Activated T-helper 2 cell treated with anti-CD3 and anti-CD28 coated beads, Interferon-gamma antibody, Interleukin-2, Interleukin-4, amounts not matched to agents 10 μg/mL and 5 μg/mL and 100 μg/mL, durations not matched to agents 14 hours and 24 hours and 36 hours (primary cell): ENCODE measurements at regions not wholly inside any gene's neighbourhood (a gene's known extent, or its start where the extent isn't known, plus 50 kb on each side); places are given as distances from the start of the nearest gene placed in this dataset.
"Not testable (repeated sequence)": the region's sequence is repeated elsewhere in the genome, so short reads cannot be mapped to it uniquely, and the experiment has no call there.

Experiments
- DNase-seq: peaks from one replicate; pipeline ENCODE4 v3.0.0; 2021; ENCODE audit warnings: low spot score
- H3K27ac Mint-ChIP-seq: one replicate; pipeline ENCODE4 v1.8.0; 2021; ENCODE audit warnings: mixed read lengths
- H3K27me3 Mint-ChIP-seq: one replicate; pipeline ENCODE4 v1.8.0; 2021; ENCODE audit warnings: low read depth, mixed read lengths
- H3K36me3 Mint-ChIP-seq: one replicate; pipeline ENCODE4 v1.8.0; 2021; ENCODE audit warnings: low read depth, mixed read lengths
- H3K4me1 Mint-ChIP-seq: one replicate; pipeline ENCODE4 v1.8.0; 2021; ENCODE audit warnings: low read depth, mixed read lengths
- H3K4me3 Mint-ChIP-seq: one replicate; pipeline ENCODE4 v1.8.0; 2021; ENCODE audit warnings: low read depth, mild to moderate bottlenecking, moderate library complexity, mixed read lengths
- H3K9me3 Mint-ChIP-seq: one replicate; pipeline ENCODE4 v1.8.0; 2021; ENCODE audit warnings: mixed read lengths
- intact Hi-C: fragments of 100-400 bp; cut with micrococcal nuclease; formaldehyde crosslinking; loops from one replicate; pipeline ENCODE4 v1.15.1; 2023

DNA sequence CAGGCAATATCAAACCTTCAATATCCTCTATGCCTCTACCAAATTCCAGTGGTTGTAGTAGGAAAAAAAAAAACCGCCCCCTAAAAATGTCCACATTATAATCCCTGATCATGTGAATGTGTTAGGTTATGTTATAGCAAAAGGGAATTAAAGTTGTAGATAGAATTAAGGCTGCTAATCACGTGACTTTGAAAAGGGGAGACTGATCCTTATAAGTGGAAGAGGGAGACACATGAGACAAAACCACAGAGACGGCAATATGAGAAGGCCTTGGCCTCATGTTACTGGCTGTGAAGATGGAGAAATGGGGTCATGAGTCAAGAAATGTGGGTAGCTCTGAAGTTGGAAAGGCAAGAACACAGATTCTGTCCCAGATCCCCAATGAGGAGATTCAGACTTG lies 1711.3 kb downstream of the KHDRBS2 start:
- H3K4me3 Mint-ChIP-seq, H3K36me3 Mint-ChIP-seq, H3K27ac Mint-ChIP-seq, H3K4me1 Mint-ChIP-seq, DNase-seq, intact Hi-C loops, H3K27me3 Mint-ChIP-seq: not testable (repeated sequence)
- peaks cover 54% of the 10 kb centered on the region for H3K9me3 Mint-ChIP-seq

DNA sequence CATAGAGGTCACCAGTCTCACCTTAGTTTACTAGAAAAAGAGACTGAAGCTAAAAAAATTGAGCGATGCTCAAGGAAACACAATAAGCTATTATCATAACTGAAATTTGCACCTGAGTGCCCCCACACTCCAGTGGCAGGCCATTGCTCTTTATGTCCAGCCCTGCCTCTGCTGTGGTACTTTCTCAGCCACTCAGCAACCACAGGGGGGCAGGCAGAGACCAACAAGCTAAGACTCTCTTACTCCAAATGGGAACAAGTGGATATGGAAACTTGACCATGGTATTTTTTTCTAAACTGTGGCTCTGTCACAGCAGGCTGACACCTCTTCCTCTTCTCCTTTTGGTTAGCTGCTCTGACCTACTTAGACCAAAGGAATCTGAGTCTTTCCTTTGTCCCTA lies 1713.4 kb downstream of the KHDRBS2 start:
- intact Hi-C loops, H3K4me3 Mint-ChIP-seq, H3K27ac Mint-ChIP-seq, H3K36me3 Mint-ChIP-seq, DNase-seq, H3K4me1 Mint-ChIP-seq, H3K27me3 Mint-ChIP-seq: not testable (repeated sequence)
- peaks cover 58% of the 10 kb centered on the region for H3K9me3 Mint-ChIP-seq

DNA sequence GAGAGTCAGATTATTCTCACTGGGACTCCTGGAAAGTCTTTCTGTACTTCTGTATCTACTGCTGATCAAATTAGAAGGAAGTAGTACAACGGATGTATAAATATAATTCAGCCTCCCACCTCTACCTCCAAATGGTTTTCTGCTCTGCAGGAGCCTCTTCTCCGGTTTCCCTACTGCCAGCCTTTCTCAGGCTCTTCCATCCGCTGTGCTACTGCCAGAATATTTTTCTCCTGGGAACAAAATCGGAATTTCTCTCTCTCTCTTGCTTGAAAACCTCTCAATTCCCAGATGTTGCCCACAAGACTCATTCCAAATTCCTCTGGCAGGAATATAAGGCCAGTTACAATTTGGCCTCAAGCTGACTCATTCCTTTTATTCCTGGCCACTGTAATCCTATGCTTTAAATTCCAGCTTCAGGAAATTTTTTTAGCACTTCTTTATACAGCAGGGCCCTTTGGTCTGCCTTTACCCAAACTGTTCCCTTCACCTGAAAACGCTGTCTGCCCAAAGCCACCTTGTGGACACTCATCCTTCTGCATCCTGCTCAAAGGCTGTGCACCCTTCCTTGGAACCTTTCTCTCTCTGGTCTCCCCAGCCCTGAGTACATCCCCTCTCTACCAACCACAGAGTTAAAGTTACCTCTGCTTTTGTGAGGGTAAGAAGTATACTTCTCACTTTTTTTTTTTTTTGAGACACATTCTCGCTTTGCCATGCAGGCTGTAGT lies 1714.6 kb downstream of the KHDRBS2 start:
- H3K36me3 Mint-ChIP-seq, intact Hi-C loops, H3K4me1 Mint-ChIP-seq, H3K4me3 Mint-ChIP-seq, H3K27me3 Mint-ChIP-seq, H3K27ac Mint-ChIP-seq, DNase-seq: not testable (repeated sequence)
- H3K9me3 Mint-ChIP-seq = peaks cover 52% of the 10 kb centered on the region

DNA sequence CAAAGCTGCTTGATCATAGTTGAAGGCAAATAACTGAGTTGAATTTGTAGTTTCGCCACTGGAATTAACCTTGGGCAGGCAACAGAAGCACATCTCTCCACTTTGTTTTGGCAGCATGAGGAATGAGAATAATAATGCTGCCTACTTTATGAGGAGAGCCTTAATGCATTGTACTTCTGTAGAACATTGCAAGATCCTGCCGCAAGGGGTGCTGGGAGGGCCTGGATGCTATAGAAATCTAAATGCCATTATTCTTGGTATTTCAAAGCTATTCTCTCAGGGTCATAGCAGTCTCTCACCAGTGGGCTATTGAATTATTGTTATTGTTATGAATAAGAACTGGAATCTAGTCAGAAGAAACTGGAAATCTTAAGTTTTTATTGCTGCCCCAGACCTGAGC lies 1715.4 kb downstream of the KHDRBS2 start:
- H3K36me3 Mint-ChIP-seq, H3K4me3 Mint-ChIP-seq, H3K27ac Mint-ChIP-seq, DNase-seq, H3K4me1 Mint-ChIP-seq, intact Hi-C loops, H3K27me3 Mint-ChIP-seq: not testable (repeated sequence)
- H3K9me3 Mint-ChIP-seq = peaks cover 46% of the 10 kb centered on the region

DNA sequence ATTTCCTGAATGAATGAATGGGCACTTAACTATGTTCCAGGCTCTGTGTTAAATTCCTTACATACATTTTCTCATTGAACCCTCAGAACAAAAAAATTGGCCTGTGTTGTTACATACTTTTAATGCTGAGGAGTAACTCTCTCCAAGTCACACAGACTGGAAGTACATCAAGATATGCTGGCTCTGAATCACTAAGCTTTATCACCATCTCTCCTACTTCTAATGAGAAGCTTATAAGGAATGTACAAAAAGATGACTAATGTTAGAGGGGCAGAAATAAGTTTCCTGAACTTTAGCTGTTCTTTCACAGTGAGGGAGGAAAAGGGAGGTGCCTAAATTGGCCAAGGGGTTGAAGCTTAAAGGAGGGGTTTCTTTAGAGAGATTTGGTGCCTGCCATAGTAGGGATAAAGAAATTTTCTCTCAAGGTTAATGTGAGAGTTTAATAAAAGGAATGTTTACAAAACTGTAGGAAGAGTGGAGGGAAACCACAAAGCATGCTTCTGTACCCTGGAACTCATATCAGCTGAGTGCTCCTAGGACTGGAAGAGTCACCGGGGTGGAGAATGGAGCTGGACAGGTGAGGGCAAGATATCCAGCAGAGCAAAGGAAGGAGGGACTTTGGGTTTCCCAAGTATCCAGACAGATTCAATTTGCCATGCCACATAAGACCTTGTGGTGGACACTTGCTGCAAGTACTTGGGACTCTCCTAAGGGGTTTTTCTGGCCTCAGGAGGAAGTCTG lies 1718.4 kb downstream of the KHDRBS2 start:
- H3K27me3 Mint-ChIP-seq, H3K4me1 Mint-ChIP-seq, H3K4me3 Mint-ChIP-seq, DNase-seq, H3K36me3 Mint-ChIP-seq, H3K27ac Mint-ChIP-seq, intact Hi-C loops: not testable (repeated sequence)
- H3K9me3 Mint-ChIP-seq = peaks cover 37% of the 10 kb centered on the region

DNA sequence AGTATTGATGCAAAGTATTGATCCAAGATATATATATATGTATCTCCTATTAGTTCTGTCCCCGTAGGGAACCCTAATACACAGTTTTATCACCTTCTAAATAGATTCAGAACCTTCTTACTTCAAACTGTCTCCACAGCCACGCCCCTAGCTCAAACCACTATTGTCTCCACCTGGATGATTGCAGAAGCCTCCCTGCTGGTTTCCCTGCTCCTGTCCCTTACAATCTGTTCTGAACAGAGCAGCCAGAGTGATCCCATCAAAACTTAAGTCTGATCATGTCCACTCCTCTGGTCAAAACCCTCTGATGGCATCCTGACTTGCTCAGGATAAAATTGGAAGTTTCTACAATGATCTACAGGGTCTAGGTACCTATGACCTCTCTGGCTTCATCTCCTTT lies 1719.6 kb downstream of the KHDRBS2 start:
- H3K36me3 Mint-ChIP-seq, H3K4me3 Mint-ChIP-seq, DNase-seq, H3K27me3 Mint-ChIP-seq, H3K27ac Mint-ChIP-seq, intact Hi-C loops, H3K4me1 Mint-ChIP-seq: not testable (repeated sequence)
- peaks cover 35% of the 10 kb centered on the region for H3K9me3 Mint-ChIP-seq

DNA sequence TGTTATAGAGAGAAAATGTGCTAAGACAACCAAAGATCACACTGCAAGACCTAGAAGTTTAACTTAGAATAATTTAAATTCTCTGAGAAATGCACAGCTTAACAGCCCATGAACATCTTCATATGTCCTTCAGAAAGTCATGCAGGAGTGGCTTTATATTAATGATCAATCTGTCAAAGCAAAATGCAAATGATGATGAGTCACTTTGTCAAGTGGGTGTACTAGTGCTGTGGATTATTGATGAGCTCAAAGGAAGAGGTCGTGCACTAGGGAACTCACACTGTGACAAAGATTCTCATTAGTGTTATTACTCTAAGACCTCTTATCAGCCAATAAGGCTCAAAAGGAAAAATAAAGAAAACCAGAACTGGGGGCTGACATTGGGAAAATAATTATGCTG lies 1726.3 kb downstream of the KHDRBS2 start:
- H3K27ac Mint-ChIP-seq, H3K4me3 Mint-ChIP-seq, DNase-seq, H3K36me3 Mint-ChIP-seq, intact Hi-C loops, H3K4me1 Mint-ChIP-seq, H3K27me3 Mint-ChIP-seq: not testable (repeated sequence)
- H3K9me3 Mint-ChIP-seq = peaks cover 37% of the 10 kb centered on the region

DNA sequence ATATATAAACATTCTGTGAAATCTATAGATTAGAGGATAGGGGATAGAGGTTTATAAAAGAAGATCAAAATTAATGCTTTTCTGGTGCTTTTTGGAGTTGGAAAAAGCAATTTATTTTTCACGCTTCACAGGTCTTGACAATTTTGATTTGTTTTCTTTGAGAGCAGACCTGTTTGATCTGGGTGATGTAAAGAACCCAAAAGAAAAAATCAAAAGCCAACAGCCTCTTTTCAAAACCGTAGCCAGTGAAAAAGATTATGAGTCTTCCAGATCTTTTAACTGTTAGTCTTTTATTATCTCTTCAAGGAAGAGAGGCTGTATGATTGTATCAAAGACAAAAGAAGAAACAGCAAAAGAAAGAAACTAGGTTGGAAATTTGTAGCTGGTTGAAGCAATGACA lies 1738.7 kb downstream of the KHDRBS2 start:
- H3K27me3 Mint-ChIP-seq, intact Hi-C loops, H3K4me3 Mint-ChIP-seq, H3K27ac Mint-ChIP-seq, H3K4me1 Mint-ChIP-seq, H3K36me3 Mint-ChIP-seq, DNase-seq: not testable (repeated sequence)
- peaks cover 43% of the 10 kb centered on the region for H3K9me3 Mint-ChIP-seq

DNA sequence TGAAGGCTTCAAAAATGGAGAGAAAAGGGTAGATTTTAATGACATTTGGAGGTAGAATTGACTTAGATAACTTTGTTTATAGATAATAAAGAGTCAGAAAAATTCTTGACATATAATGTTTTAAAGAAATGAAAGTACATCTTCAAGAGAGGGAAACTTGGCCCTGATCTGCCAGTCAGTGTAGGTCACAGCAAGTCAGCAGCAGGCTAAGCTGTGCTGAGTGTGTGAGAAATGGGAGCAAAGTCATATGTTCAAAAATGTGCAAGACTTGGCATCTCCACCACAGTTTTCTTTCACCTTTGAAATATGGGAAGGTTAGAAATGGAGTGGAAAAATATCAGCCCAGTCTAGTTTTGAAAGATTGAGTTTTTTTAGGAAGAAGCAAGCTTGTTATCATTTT lies 1761.3 kb downstream of the KHDRBS2 start:
- intact Hi-C loops, H3K4me3 Mint-ChIP-seq: not testable (repeated sequence)

DNA sequence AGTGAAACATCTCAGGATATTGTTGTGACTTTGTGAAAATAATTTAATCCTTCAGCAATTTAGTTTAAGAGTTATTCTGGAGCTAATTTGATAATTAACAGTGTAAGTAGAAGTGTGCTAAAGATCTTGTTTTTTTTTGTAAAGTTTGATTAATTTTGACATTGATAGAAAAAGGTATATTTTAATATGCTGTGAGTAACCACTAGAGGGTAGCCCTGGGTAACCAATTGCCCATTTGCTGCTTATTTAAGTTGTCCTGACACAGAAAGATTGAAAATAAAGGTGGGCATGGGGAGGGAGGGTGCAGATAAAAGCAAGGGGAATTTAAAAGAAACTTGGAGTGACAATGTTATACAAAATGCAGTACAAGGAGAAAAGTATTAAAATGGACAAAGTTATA lies 1808.3 kb downstream of the KHDRBS2 start:
- H3K27me3 Mint-ChIP-seq, H3K4me1 Mint-ChIP-seq, H3K36me3 Mint-ChIP-seq, DNase-seq, H3K27ac Mint-ChIP-seq, H3K9me3 Mint-ChIP-seq, H3K4me3 Mint-ChIP-seq, intact Hi-C loops: not testable (repeated sequence)

More for the DNA sequence above, 1761.3 kb downstream of the KHDRBS2 start:
- H3K36me3 Mint-ChIP-seq, DNase-seq, H3K27me3 Mint-ChIP-seq, H3K27ac Mint-ChIP-seq, H3K4me1 Mint-ChIP-seq: not testable (repeated sequence)
- peaks cover 19% of the 10 kb centered on the region for H3K9me3 Mint-ChIP-seq

DNA sequence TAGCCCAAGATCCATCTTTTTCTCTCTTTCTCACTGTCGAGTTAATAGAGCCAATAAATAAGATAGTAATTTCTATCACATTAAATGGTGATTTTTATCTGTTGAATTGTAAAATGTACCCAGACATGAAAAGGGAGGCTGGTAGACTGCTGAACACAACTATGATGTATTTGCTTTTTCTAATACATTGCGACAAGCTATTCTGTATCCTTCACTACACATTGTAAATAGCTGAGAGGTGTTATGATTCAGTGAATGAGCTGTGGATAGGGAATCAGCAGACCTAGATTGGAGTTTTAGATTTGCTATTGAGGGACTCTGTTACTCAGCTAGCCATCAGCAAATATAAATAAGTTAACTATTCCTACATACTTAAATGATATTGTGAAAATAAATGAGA lies 1812.2 kb downstream of the KHDRBS2 start:
- intact Hi-C loops, H3K4me3 Mint-ChIP-seq, DNase-seq, H3K27me3 Mint-ChIP-seq, H3K36me3 Mint-ChIP-seq, H3K4me1 Mint-ChIP-seq, H3K27ac Mint-ChIP-seq: not testable (repeated sequence)
- peaks cover 14% of the 10 kb centered on the region for H3K9me3 Mint-ChIP-seq

DNA sequence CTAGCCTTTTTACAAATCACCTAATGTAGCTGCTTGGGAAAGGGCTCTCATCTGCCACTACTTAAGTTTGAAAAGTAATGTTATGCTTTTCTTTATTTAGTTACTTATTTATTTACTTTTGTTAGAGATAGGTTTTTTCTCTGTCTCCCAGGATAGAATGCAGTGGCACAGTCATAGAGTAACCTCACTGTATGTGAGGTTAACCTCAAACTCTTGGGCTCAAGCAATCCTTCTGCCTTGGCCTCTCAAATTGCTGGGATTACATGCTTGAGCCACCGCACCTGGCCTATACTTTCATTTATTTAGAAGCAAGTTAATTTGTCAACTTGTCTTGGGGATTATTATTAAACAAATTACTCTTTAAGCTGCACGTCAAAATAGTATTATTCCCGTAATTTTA lies 1814.6 kb downstream of the KHDRBS2 start:
- intact Hi-C loops, H3K27me3 Mint-ChIP-seq, H3K27ac Mint-ChIP-seq, H3K4me3 Mint-ChIP-seq, H3K36me3 Mint-ChIP-seq, H3K4me1 Mint-ChIP-seq, DNase-seq: not testable (repeated sequence)
- H3K9me3 Mint-ChIP-seq = peaks cover 20% of the 10 kb centered on the region

DNA sequence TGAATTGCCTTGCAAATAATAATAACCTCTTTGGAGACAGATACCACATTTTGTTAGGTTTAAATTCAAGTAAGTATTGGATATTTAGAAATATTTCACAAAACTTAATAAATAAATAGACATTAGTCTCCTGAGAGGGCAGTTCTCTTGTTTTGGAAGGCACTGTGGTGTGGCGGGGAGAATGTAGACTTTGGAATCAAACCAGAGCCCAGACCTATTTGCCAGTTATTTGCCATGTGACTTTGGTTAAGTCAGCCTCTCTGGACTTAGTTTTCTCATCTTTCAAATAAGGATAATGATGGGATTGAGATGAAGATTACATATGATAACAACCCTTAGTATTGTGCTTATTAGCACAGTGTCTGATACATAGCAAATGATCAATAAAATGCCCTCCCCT lies 1835.6 kb downstream of the KHDRBS2 start:
- DNase-seq, H3K27me3 Mint-ChIP-seq, H3K4me3 Mint-ChIP-seq, H3K36me3 Mint-ChIP-seq, H3K4me1 Mint-ChIP-seq, H3K27ac Mint-ChIP-seq, intact Hi-C loops: not testable (repeated sequence)
- H3K9me3 Mint-ChIP-seq = peaks cover 15% of the 10 kb centered on the region
